ENCODE measurements at regions not wholly inside any gene's neighbourhood (a gene's known extent, or its start where the extent isn't known, plus 50 kb on each side); places are given as distances from the start of the nearest gene placed in this dataset.

DNA sequence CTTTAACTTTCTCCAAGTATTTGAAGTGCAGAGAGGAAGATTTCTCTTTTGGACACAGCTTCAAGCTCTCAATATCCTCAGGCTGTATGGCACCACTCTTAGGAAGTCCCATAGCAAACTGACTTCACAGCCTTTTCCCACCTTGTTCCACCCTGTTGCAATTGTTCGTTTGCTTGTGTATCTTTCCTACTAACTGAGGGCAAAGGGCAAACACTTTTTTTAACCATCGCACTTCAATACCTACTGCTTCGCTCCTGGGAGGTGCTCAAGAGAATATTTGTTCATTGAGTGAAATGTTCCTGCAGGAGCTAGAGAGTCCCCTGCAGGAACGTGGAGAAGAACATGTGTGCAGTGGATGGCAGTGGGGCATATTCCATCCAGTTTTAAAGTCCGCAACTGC, 638.6 kb downstream of the BCOR start:
- no peak for ATAC-seq
- WGBS (ENCODE audit: insufficient coverage) = 100% methylated on average over 1 of the region's 5 CpGs
- Mint-ChIP-seq H3K27ac (no peak overlapping the region), H3K4me1 (no peaks in the 10 kb centered on the region), H3K27me3 (ENCODE audit: low read depth in 2 of 2) (peaks cover 0 to 34% of the 10 kb centered on the region in 2 donors), H3K4me3 (no peak overlapping the region), H3K36me3 (no peaks in the 10 kb centered on the region), H3K9me3 (no peaks in the 10 kb centered on the region)
- no peaks in the 10 kb centered on the region for H3K4me1 ChIP-seq (ENCODE audit: control insufficient read depth, insufficient read depth, low read length)
- H3K4me3 ChIP-seq (ENCODE audit: low read length) = no peak overlapping the region
- no peaks in the 10 kb centered on the region for H3K27me3 ChIP-seq (ENCODE audit: control insufficient read depth, insufficient read depth, low read length)
- H3K36me3 ChIP-seq (ENCODE audit: control insufficient read depth, insufficient read depth, low read length) = no peaks in the 10 kb centered on the region
- TF ChIP-seq, protein P1, sequence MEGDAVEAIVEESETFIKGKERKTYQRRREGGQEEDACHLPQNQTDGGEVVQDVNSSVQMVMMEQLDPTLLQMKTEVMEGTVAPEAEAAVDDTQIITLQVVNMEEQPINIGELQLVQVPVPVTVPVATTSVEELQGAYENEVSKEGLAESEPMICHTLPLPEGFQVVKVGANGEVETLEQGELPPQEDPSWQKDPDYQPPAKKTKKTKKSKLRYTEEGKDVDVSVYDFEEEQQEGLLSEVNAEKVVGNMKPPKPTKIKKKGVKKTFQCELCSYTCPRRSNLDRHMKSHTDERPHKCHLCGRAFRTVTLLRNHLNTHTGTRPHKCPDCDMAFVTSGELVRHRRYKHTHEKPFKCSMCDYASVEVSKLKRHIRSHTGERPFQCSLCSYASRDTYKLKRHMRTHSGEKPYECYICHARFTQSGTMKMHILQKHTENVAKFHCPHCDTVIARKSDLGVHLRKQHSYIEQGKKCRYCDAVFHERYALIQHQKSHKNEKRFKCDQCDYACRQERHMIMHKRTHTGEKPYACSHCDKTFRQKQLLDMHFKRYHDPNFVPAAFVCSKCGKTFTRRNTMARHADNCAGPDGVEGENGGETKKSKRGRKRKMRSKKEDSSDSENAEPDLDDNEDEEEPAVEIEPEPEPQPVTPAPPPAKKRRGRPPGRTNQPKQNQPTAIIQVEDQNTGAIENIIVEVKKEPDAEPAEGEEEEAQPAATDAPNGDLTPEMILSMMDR (IDR thresholded peaks at IDR 0.05) = no peak
- H3K27ac ChIP-seq (ENCODE audit: low read length) = no peak overlapping the region
- intact Hi-C loops (cut with micrococcal nuclease) = no loop called here
- DNase-seq = no peak
- no peaks in the 10 kb centered on the region for H3K9me3 ChIP-seq (ENCODE audit: control insufficient read depth, insufficient read depth, low read length)

DNA sequence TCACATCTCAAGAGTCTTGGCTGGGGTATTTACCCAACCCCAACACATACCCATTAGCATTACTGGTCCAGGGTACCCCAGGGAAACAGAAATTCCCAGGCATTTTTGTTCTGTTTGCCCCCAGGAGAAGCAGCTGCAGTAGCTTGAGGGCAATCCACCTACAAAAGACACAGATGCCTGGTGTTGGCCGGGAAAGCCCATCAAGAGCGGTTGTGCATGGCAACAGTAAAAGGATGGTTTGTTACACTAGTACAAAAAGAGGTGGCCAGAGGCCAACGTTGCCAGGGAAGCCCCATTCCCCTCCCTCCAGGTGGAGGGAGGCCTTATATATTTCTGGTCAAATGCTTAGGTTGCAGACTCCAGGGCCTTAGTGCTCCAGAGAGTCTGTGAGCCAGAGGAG, 637.8 kb downstream of the BCOR start:
- intact Hi-C loops (cut with micrococcal nuclease) = no loop called here
- Mint-ChIP-seq H3K27me3 (ENCODE audit: low read depth in 2 of 2) (peaks cover 6 to 34% of the 10 kb centered on the region in 2 donors), H3K4me3 (no peak overlapping the region), H3K4me1 (no peaks in the 10 kb centered on the region), H3K9me3 (no peaks in the 10 kb centered on the region), H3K36me3 (no peaks in the 10 kb centered on the region), H3K27ac (no peak overlapping the region)
- H3K36me3 ChIP-seq (ENCODE audit: control insufficient read depth, insufficient read depth, low read length) = no peaks in the 10 kb centered on the region
- no peak for ATAC-seq
- no peak overlapping the region for H3K4me3 ChIP-seq (ENCODE audit: low read length)
- TF ChIP-seq, protein P1 (IDR thresholded peaks at IDR 0.05) = no peak
- no peaks in the 10 kb centered on the region for H3K27me3 ChIP-seq (ENCODE audit: control insufficient read depth, insufficient read depth, low read length)
- WGBS (ENCODE audit: insufficient coverage) = 80% methylated on average over 1 of the region's 3 CpGs
- no peaks in the 10 kb centered on the region for H3K9me3 ChIP-seq (ENCODE audit: control insufficient read depth, insufficient read depth, low read length)
- no peak overlapping the region for H3K27ac ChIP-seq (ENCODE audit: low read length)
- no peak for DNase-seq
- H3K4me1 ChIP-seq (ENCODE audit: control insufficient read depth, insufficient read depth, low read length) = no peaks in the 10 kb centered on the region

DNA sequence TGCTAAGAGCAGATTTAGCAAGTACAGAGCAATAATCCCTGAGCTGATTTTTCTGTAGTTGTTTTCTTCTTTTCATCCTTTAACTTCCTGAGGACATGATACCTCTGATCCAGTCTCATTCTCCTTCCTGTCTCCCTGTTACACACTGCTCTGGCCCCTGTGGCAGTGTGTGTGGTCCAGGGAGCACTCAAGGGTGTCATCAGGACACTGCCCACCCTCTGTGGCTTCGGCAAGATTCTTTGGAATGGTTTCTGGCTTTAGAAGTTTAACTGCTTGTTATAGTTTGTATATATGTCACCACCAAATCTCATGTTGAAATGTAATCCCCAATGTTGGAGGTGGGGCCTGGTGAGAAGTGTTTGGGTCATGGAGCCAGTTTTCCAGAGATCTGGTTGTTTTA, 637.3 kb downstream of the BCOR start:
- intact Hi-C loops (cut with micrococcal nuclease) = no loop called here
- no CpG with 5 or more reads among the region's 1 CpG for WGBS (ENCODE audit: insufficient coverage)
- H3K4me3 Mint-ChIP-seq = no peak overlapping the region
- ATAC-seq = no peak
- H3K9me3 Mint-ChIP-seq = no peaks in the 10 kb centered on the region
- H3K36me3 ChIP-seq (ENCODE audit: control insufficient read depth, insufficient read depth, low read length) = no peaks in the 10 kb centered on the region
- no peaks in the 10 kb centered on the region for H3K27me3 ChIP-seq (ENCODE audit: control insufficient read depth, insufficient read depth, low read length)
- H3K9me3 ChIP-seq (ENCODE audit: control insufficient read depth, insufficient read depth, low read length) = no peaks in the 10 kb centered on the region
- no peaks in the 10 kb centered on the region for H3K36me3 Mint-ChIP-seq
- no peaks in the 10 kb centered on the region for H3K4me1 ChIP-seq (ENCODE audit: control insufficient read depth, insufficient read depth, low read length)
- H3K4me3 ChIP-seq (ENCODE audit: low read length) = no peak overlapping the region
- H3K4me1 Mint-ChIP-seq = no peaks in the 10 kb centered on the region
- H3K27ac Mint-ChIP-seq = no peak overlapping the region
- no peak overlapping the region for H3K27ac ChIP-seq (ENCODE audit: low read length)
- DNase-seq = no peak
- H3K27me3 Mint-ChIP-seq (ENCODE audit: low read depth in 2 of 2) = peaks cover 6 to 34% of the 10 kb centered on the region in 2 donors
- TF ChIP-seq, protein P1 (IDR thresholded peaks at IDR 0.05) = no peak

DNA sequence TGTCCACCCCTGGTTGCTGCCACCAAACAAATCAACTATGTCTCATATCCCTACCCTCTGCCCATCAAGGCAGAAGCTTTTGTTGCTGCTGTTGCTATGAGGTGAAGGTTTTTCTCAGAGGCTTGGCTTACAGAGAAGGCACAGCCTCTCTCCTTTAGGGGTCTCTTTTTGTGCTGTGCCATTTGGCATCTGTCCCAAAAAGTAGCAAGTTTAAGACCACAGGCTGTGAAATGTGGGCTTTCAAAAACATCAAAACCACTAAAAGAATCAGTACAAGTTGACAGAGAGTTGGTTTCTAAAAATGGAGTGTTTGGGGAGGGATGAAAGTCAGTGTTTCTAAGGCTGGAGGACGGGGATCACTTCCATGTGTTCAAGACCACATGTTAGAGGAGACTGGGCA, 634.9 kb downstream of the BCOR start:
- DNase-seq = peak in 1 of 2 donors; percentile 11
- Mint-ChIP-seq H3K4me1 (no peaks in the 10 kb centered on the region), H3K9me3 (no peaks in the 10 kb centered on the region), H3K27me3 (ENCODE audit: low read depth in 2 of 2) (peaks cover 6 to 21% of the 10 kb centered on the region in 2 donors), H3K27ac (no peak overlapping the region), H3K36me3 (no peaks in the 10 kb centered on the region), H3K4me3 (no peak overlapping the region)
- WGBS (ENCODE audit: insufficient coverage) = 22% methylated on average over 1 of the region's 1 CpG
- H3K4me1 ChIP-seq (ENCODE audit: control insufficient read depth, insufficient read depth, low read length) = no peaks in the 10 kb centered on the region
- H3K27ac ChIP-seq (ENCODE audit: low read length) = no peak overlapping the region
- H3K36me3 ChIP-seq (ENCODE audit: control insufficient read depth, insufficient read depth, low read length) = no peaks in the 10 kb centered on the region
- no peak overlapping the region for H3K4me3 ChIP-seq (ENCODE audit: low read length)
- ATAC-seq = no peak
- H3K27me3 ChIP-seq (ENCODE audit: control insufficient read depth, insufficient read depth, low read length) = no peaks in the 10 kb centered on the region
- TF ChIP-seq, protein P1 (IDR thresholded peaks at IDR 0.05) = no peak
- no peaks in the 10 kb centered on the region for H3K9me3 ChIP-seq (ENCODE audit: control insufficient read depth, insufficient read depth, low read length)
- intact Hi-C loops (cut with micrococcal nuclease) = no loop called here

Data from natural killer cell (primary cell).